Activated T-helper 2 cell treated with anti-CD3 and anti-CD28 coated beads, Interferon-gamma antibody, Interleukin-2, Interleukin-4, amounts not matched to agents 10 μg/mL and 5 μg/mL and 100 μg/mL, durations not matched to agents 14 hours and 24 hours and 36 hours (primary cell): ENCODE measurements at regions not wholly inside any gene's neighbourhood (a gene's known extent, or its start where the extent isn't known, plus 50 kb on each side); places are given as distances from the start of the nearest gene placed in this dataset.

Experiments used
- DNase-seq: peaks from one replicate; pipeline ENCODE4 v3.0.0; 2021; ENCODE audit warnings: low spot score
- H3K27ac Mint-ChIP-seq: one replicate; pipeline ENCODE4 v1.8.0; 2021; ENCODE audit warnings: mixed read lengths
- H3K27me3 Mint-ChIP-seq: one replicate; pipeline ENCODE4 v1.8.0; 2021; ENCODE audit warnings: low read depth, mixed read lengths
- H3K36me3 Mint-ChIP-seq: one replicate; pipeline ENCODE4 v1.8.0; 2021; ENCODE audit warnings: low read depth, mixed read lengths
- H3K4me1 Mint-ChIP-seq: one replicate; pipeline ENCODE4 v1.8.0; 2021; ENCODE audit warnings: low read depth, mixed read lengths
- H3K4me3 Mint-ChIP-seq: one replicate; pipeline ENCODE4 v1.8.0; 2021; ENCODE audit warnings: low read depth, mild to moderate bottlenecking, moderate library complexity, mixed read lengths
- H3K9me3 Mint-ChIP-seq: one replicate; pipeline ENCODE4 v1.8.0; 2021; ENCODE audit warnings: mixed read lengths
- intact Hi-C: fragments of 100-400 bp; cut with micrococcal nuclease; formaldehyde crosslinking; loops from one replicate; pipeline ENCODE4 v1.15.1; 2023

- no peaks in the 10 kb centered on the region for H3K4me1 Mint-ChIP-seq
- H3K4me3 Mint-ChIP-seq: no peak overlapping the region
- H3K9me3 Mint-ChIP-seq: no peaks in the 10 kb centered on the region
- H3K27me3 Mint-ChIP-seq: no peaks in the 10 kb centered on the region
- H3K36me3 Mint-ChIP-seq: no peaks in the 10 kb centered on the region
- DNase-seq: no peak
- H3K27ac Mint-ChIP-seq: no peak overlapping the region
- intact Hi-C loops: no loop called here
Observed at GRCh38 chr9:2924380-2924768, 80.5 kb upstream of the PUM3 start.

DNA sequence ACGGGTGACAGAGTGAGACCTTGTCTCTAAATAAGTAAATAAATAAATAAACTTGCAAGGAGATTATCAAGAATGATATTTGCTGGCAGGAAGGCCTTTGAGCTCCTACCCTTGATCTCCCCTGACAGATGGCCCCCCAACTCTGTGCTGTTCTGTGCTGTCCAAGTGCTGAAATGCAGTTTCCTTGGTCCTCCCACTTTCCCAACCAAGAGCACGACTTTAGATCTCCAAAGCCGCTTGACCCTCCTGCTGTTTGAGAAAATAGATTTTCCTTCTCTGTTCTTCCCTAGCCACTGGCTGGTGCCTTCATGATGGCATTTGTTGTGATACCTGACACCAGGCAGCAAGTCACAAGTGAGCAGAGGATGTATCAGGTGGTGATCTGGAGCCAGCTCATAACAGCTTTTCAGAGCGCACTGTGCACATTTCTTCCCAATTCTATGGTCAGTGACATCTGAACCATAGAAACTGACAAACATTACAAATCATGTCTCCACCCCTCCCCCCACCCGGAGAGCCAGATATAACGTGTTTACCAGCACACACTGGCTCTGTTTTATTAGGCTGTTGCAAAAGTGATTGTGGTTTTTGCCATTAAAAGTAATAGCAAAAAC lies 80.0 kb upstream of the PUM3 start:
- intact Hi-C loops: no loop called here
- H3K36me3 Mint-ChIP-seq: no peaks in the 10 kb centered on the region
- no peak overlapping the region for H3K4me3 Mint-ChIP-seq
- no peaks in the 10 kb centered on the region for H3K4me1 Mint-ChIP-seq
- no peak overlapping the region for H3K27ac Mint-ChIP-seq
- H3K27me3 Mint-ChIP-seq: no peaks in the 10 kb centered on the region
- H3K9me3 Mint-ChIP-seq: no peaks in the 10 kb centered on the region
- no peak for DNase-seq

DNA sequence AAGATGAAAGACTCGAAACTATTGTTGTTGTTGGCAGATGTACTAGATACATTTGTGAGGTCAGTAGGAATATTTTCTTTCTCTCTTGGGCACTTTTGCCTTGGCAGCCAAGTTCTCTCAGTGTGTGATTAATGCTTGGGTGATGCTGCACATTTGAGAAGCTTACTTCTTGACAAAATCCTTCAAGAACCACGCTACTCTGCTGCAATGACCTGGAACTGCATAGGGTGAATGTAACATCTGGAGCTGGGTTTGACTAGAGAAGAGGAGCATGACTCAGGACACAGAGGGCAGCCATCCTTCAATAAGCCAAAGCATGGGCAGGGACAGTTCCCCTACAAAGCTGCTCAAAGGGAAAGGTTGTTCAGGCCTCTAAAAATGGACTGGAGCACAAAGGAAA lies 75.5 kb upstream of the PUM3 start:
- H3K27ac Mint-ChIP-seq: no peak overlapping the region
- DNase-seq: no peak
- no peak overlapping the region for H3K4me3 Mint-ChIP-seq
- H3K4me1 Mint-ChIP-seq: no peaks in the 10 kb centered on the region
- intact Hi-C loops: no loop called here
- no peaks in the 10 kb centered on the region for H3K9me3 Mint-ChIP-seq
- H3K27me3 Mint-ChIP-seq: no peaks in the 10 kb centered on the region
- H3K36me3 Mint-ChIP-seq: no peaks in the 10 kb centered on the region

DNA sequence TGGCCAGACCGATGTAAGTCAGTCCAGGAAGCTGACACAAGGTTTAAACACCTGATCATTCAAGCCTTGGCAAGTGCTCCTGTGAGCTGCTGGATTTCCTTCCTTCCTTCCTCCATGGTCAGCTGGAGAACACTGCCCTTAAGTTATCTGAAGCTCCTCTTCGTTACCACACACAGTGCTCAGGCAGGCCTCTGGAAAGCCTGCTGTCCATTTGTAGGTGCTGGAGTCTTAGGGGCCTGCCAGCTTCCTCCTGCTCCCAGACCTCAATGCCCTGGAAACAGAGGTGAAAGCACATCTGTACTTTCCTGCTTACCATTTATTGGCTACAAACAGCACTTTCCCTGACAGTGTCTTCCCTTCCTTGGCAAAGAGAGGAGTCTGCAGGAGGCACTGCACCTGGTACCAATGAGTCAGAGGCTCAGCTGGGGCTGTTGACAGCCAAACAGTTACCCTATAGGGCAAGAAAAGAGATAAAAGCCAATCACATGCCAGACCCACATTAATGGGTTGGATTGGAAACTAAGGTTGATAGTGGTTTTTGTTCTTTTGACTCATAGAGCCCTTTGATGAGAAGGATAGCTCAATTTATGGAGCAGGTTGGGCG lies 72.6 kb upstream of the PUM3 start:
- Mint-ChIP-seq H3K27me3 (peaks cover 7% of the 10 kb centered on the region), H3K4me1 (no peaks in the 10 kb centered on the region), H3K9me3 (no peaks in the 10 kb centered on the region), H3K27ac (no peak overlapping the region), H3K36me3 (no peaks in the 10 kb centered on the region), H3K4me3 (no peak overlapping the region)
- intact Hi-C loops: no loop called here
- no peak for DNase-seq

GRCh38 chr9:2913026-2913425 lies 69.1 kb upstream of the PUM3 start:
- no peaks in the 10 kb centered on the region for H3K9me3 Mint-ChIP-seq
- H3K4me1 Mint-ChIP-seq: no peaks in the 10 kb centered on the region
- DNase-seq: no peak
- H3K4me3 Mint-ChIP-seq: no peak overlapping the region
- peaks cover 7% of the 10 kb centered on the region for H3K27me3 Mint-ChIP-seq
- intact Hi-C loops: no loop called here
- no peak overlapping the region for H3K27ac Mint-ChIP-seq
- H3K36me3 Mint-ChIP-seq: no peaks in the 10 kb centered on the region

- DNase-seq: no peak
- H3K27ac Mint-ChIP-seq: no peak overlapping the region
- H3K36me3 Mint-ChIP-seq: no peaks in the 10 kb centered on the region
- H3K4me3 Mint-ChIP-seq: no peak overlapping the region
- no peaks in the 10 kb centered on the region for H3K4me1 Mint-ChIP-seq
- peaks cover 9% of the 10 kb centered on the region for H3K27me3 Mint-ChIP-seq
- no peaks in the 10 kb centered on the region for H3K9me3 Mint-ChIP-seq
- intact Hi-C loops: no loop called here
Observed at GRCh38 chr9:2907411-2907810, 63.5 kb upstream of the PUM3 start.

GRCh38 chr9:2904242-2904930 lies 60.5 kb upstream of the PUM3 start:
- no peaks in the 10 kb centered on the region for H3K36me3 Mint-ChIP-seq
- H3K27me3 Mint-ChIP-seq: peaks cover 4% of the 10 kb centered on the region
- no peaks in the 10 kb centered on the region for H3K4me1 Mint-ChIP-seq
- no peak for DNase-seq
- no peaks in the 10 kb centered on the region for H3K9me3 Mint-ChIP-seq
- H3K4me3 Mint-ChIP-seq: no peak overlapping the region
- intact Hi-C loops: no loop called here
- no peak overlapping the region for H3K27ac Mint-ChIP-seq
